H9 (cell line): ENCODE measurements at regions not wholly inside any gene's neighbourhood (a gene's known extent, or its start where the extent isn't known, plus 50 kb on each side); places are given as distances from the start of the nearest gene placed in this dataset.

ENCODE experiments used
- DNase-seq: peaks from one replicate; pipeline ENCODE4 v3.0.0-alpha.2; 2017
- H2AFZ ChIP-seq: one replicate; pipeline ENCODE4 v1.6.1; 2013; ENCODE audit warnings: mild to moderate bottlenecking, low read length, control low read depth, moderate library complexity
- H2AK5ac ChIP-seq: 2 replicates; pipeline ENCODE4 v1.6.1; 2013; ENCODE audit warnings: low read length, control low read depth, mixed read lengths; ENCODE audit not compliant: insufficient read length
- H2BK120ac ChIP-seq: one replicate; pipeline ENCODE4 v1.6.1; 2013; ENCODE audit warnings: low read depth, mild to moderate bottlenecking, low read length, control low read depth, inconsistent platforms; ENCODE audit not compliant: poor library complexity, severe bottlenecking
- H2BK12ac ChIP-seq: 2 replicates; pipeline ENCODE4 v1.6.1; 2013; ENCODE audit warnings: low read length, control low read depth, mixed read lengths, low read depth; ENCODE audit not compliant: insufficient read length
- H2BK15ac ChIP-seq: 2 replicates; pipeline ENCODE4 v1.6.1; 2013; ENCODE audit warnings: low read depth, low read length, control low read depth
- H2BK20ac ChIP-seq: one replicate; pipeline ENCODE4 v1.6.1; 2013; ENCODE audit warnings: low read depth, mild to moderate bottlenecking, low read length, control low read depth, inconsistent platforms; ENCODE audit not compliant: poor library complexity, severe bottlenecking
- H2BK5ac ChIP-seq: 2 replicates; pipeline ENCODE4 v1.6.1; 2013; ENCODE audit warnings: low read length, control low read depth, mixed read lengths; ENCODE audit not compliant: insufficient read length
- H3K14ac ChIP-seq: 2 replicates; pipeline ENCODE4 v1.6.1; 2013; ENCODE audit warnings: low read length, control low read depth; ENCODE audit not compliant: insufficient read depth
- H3K18ac ChIP-seq: 2 replicates; pipeline ENCODE4 v1.6.1; 2013; ENCODE audit warnings: low read depth, mild to moderate bottlenecking, mixed read lengths, low read length, control low read depth; ENCODE audit not compliant: insufficient read length
- H3K23ac ChIP-seq: 2 replicates; pipeline ENCODE4 v1.6.1; 2013; ENCODE audit warnings: low read length, control low read depth, mixed read lengths, low read depth; ENCODE audit not compliant: insufficient read length
- H3K23me2 ChIP-seq: 2 replicates; pipeline ENCODE4 v1.6.1; 2013; ENCODE audit warnings: low read depth, mild to moderate bottlenecking, mixed read lengths, low read length, control low read depth; ENCODE audit not compliant: insufficient read length, poor library complexity, severe bottlenecking
- H3K27ac ChIP-seq: 2 replicates; pipeline ENCODE4 v1.5.1; 2013; ENCODE audit warnings: low read length, control low read depth, mixed read lengths, low read depth; ENCODE audit not compliant: insufficient read length
- H3K27me3 ChIP-seq: 2 replicates; pipeline ENCODE4 v1.6.1; 2013; ENCODE audit warnings: low read length, control low read depth, inconsistent platforms; ENCODE audit not compliant: insufficient read depth
- H3K4ac ChIP-seq: 2 replicates; pipeline ENCODE4 v1.6.1; 2013; ENCODE audit warnings: low read depth, mild to moderate bottlenecking, control low read depth, inconsistent platforms, low read length, moderate library complexity
- H3K4me1 ChIP-seq: 2 replicates; pipeline ENCODE4 v1.6.1; 2013; ENCODE audit warnings: low read length, control low read depth, inconsistent platforms; ENCODE audit not compliant: insufficient read depth
- H3K4me2 ChIP-seq: 2 replicates; pipeline ENCODE4 v1.6.1; 2013; ENCODE audit warnings: low read length, control low read depth, mixed read lengths; ENCODE audit not compliant: insufficient read length, insufficient read depth
- H3K56ac ChIP-seq: 2 replicates; pipeline ENCODE4 v1.6.1; 2013; ENCODE audit warnings: low read depth, mild to moderate bottlenecking, mixed read lengths, low read length, control low read depth; ENCODE audit not compliant: insufficient read length
- H3K79me1 ChIP-seq: 2 replicates; pipeline ENCODE4 v1.6.1; 2013; ENCODE audit warnings: low read depth, mild to moderate bottlenecking, moderate library complexity, low read length, control low read depth, inconsistent platforms; ENCODE audit not compliant: insufficient read depth, poor library complexity, severe bottlenecking
- H3K79me2 ChIP-seq: 2 replicates; pipeline ENCODE4 v1.6.1; 2013; ENCODE audit warnings: low read length, control low read depth, inconsistent platforms; ENCODE audit not compliant: insufficient read depth
- H3K9ac ChIP-seq: 2 replicates; pipeline ENCODE4 v1.6.1; 2013; ENCODE audit warnings: low read length, control low read depth, mixed read lengths; ENCODE audit not compliant: insufficient read length; ENCODE audit errors: extremely low read depth
- H3K9me3 ChIP-seq: one replicate; pipeline ENCODE4 v1.6.1; 2013; ENCODE audit warnings: low read depth, low read length, inconsistent platforms; ENCODE audit not compliant: control insufficient read depth
- H3T11ph ChIP-seq: one replicate; pipeline ENCODE4 v1.6.1; 2013; ENCODE audit warnings: mild to moderate bottlenecking, low read length, control low read depth, inconsistent platforms
- H4K20me1 ChIP-seq: one replicate; pipeline ENCODE4 v1.6.1; 2013; ENCODE audit not compliant: control insufficient read depth, insufficient read length, insufficient read depth
- H4K5ac ChIP-seq: 2 replicates; pipeline ENCODE4 v1.6.1; 2013; ENCODE audit warnings: low read depth, mild to moderate bottlenecking, mixed read lengths, low read length, control low read depth; ENCODE audit not compliant: insufficient read length
- H4K8ac ChIP-seq: replicated peaks from 2 replicates; pipeline ENCODE4 v1.6.1; 2013; ENCODE audit warnings: low read length, control low read depth, mixed read lengths, low read depth; ENCODE audit not compliant: insufficient read length
- H4K91ac ChIP-seq: 2 replicates; pipeline ENCODE4 v1.6.1; 2013; ENCODE audit warnings: low read depth, mild to moderate bottlenecking, moderate library complexity, mixed read lengths, low read length, control low read depth; ENCODE audit not compliant: insufficient read length
- H3K27ac Mint-ChIP-seq, 3 experiments: 2 replicates in 2 of 3; 3 replicates in 1 of 3; pipeline ENCODE4 v1.8.0; 2020 to 2021; ENCODE audit warnings: mixed read lengths in 3 of 3, mild to moderate bottlenecking in 1 of 3, moderate library complexity in 1 of 3
- H3K27me3 Mint-ChIP-seq: 2 replicates; pipeline ENCODE4 v1.8.0; 2021; ENCODE audit warnings: low read depth, mild to moderate bottlenecking, moderate library complexity, mixed read lengths
- H3K36me3 Mint-ChIP-seq, 3 experiments: 2 replicates in 2 of 3; 3 replicates in 1 of 3; pipeline ENCODE4 v1.8.0; 2020 to 2021; ENCODE audit warnings: low read depth in 3 of 3, mixed read lengths in 3 of 3; ENCODE audit not compliant: insufficient read depth in 1 of 3
- H3K4me1 Mint-ChIP-seq, 2 experiments: 2 replicates each; pipeline ENCODE4 v1.8.0; 2020; ENCODE audit warnings: mixed read lengths in 2 of 2
- H3K4me3 Mint-ChIP-seq, 2 experiments: 2 replicates in 1 of 2; 3 replicates in 1 of 2; pipeline ENCODE4 v1.8.0; 2020 to 2021; ENCODE audit warnings: mild to moderate bottlenecking in 2 of 2, mixed read lengths in 2 of 2, moderate library complexity in 1 of 2
- H3K9me3 Mint-ChIP-seq, 2 experiments: 2 replicates in 1 of 2; 3 replicates in 1 of 2; pipeline ENCODE4 v1.8.0; 2020; ENCODE audit warnings: mild to moderate bottlenecking in 2 of 2, mixed read lengths in 2 of 2, moderate library complexity in 1 of 2
- CTCF ChIP-seq: fragments of 200-600 bp; sonication (generic); conservative IDR thresholded peaks from 3 replicates; pipeline ENCODE4 v1.8.0; 2021; ENCODE audit warnings: antibody characterized with exemption, mild to moderate bottlenecking
- whole genome bisulfite sequencing: extraction: QIAGEN DNeasy Blood & Tissue Kit; methylation state at CpG from one replicate; pipeline ENCODE4 v1.1.7; 2013; ENCODE audit warnings: missing lambda C conversion rate, low lambda C conversion rate, mixed read lengths; ENCODE audit not compliant: insufficient read length; ENCODE audit errors: extremely low coverage; 5-methylcytosine and 5-hydroxymethylcytosine counted together

GRCh38 chr14:83023369-83023768 lies 1489.7 kb upstream of the SEL1L start:
- WGBS = no CpG with 5 or more reads among the region's 3 CpGs
- no peaks in the 10 kb centered on the region for H3K9me3 Mint-ChIP-seq

More at GRCh38 chr14:83023369-83023768, 1489.7 kb upstream of the SEL1L start:
- TF ChIP-seq CTCF = no peak
- Mint-ChIP-seq H3K4me3 (no peak overlapping the region), H3K4me1 (peaks cover 0 to 3% of the 10 kb centered on the region in 2 experiments; a peak in 2 of 4 replicates), H3K27me3 (no peaks in the 10 kb centered on the region), H3K27ac (no peak overlapping the region), H3K36me3 (no peaks in the 10 kb centered on the region)
- Histone ChIP-seq H3K4me1 (no peaks in the 10 kb centered on the region), H2BK15ac (no peak overlapping the region), H2AK5ac (no peak overlapping the region), H2BK5ac (no peak overlapping the region), H2BK20ac (no peak overlapping the region), H3T11ph (no peak overlapping the region), H2BK12ac (no peak overlapping the region), H3K56ac (no peak overlapping the region), H3K9ac (no peak overlapping the region), H3K27me3 (no peaks in the 10 kb centered on the region), H3K4ac (no peak overlapping the region), H3K79me1 (no peaks in the 10 kb centered on the region), H3K27ac (no peak overlapping the region), H3K9me3 (no peaks in the 10 kb centered on the region), H4K91ac (no peak overlapping the region), H4K8ac (no peak overlapping the region), H3K23ac (no peak overlapping the region), H4K5ac (no peak overlapping the region), H3K23me2 (no peaks in the 10 kb centered on the region), H3K4me2 (no peak overlapping the region), H3K14ac (no peak overlapping the region), H4K20me1 (no peaks in the 10 kb centered on the region), H3K18ac (no peak overlapping the region), H2AFZ (no peak overlapping the region), H3K79me2 (no peaks in the 10 kb centered on the region), H2BK120ac (no peak overlapping the region)
- no peak for DNase-seq
